ENCODE measurements at regions not wholly inside any gene's neighbourhood (a gene's known extent, or its start where the extent isn't known, plus 50 kb on each side); places are given as distances from the start of the nearest gene placed in this dataset.
"Not testable (repeated sequence)": the region's sequence is repeated elsewhere in the genome, so short reads cannot be mapped to it uniquely, and the experiment has no call there.

GRCh38 chr7:26424319-26424718 lies 132.7 kb downstream of the SNX10 start:
- not testable (repeated sequence) for DNase-seq (ENCODE audit: low spot score)

GRCh38 chr7:26425655-26426054 lies 134.0 kb downstream of the SNX10 start:
- DNase-seq (ENCODE audit: low spot score), result no peak

GRCh38 chr7:26426096-26426495 lies 134.4 kb downstream of the SNX10 start:
- DNase-seq (ENCODE audit: low spot score), result no peak

- no peak for DNase-seq (ENCODE audit: low spot score)
Observed at GRCh38 chr7:26428571-26428970, 136.9 kb downstream of the SNX10 start.

- no peak for DNase-seq (ENCODE audit: low spot score)
Observed at GRCh38 chr7:26429168-26429567, 137.5 kb downstream of the SNX10 start.

GRCh38 chr7:26434974-26435373 lies 143.3 kb downstream of the SNX10 start:
- no peak for DNase-seq (ENCODE audit: low spot score)

GRCh38 chr7:26437003-26437532 lies 145.4 kb downstream of the SNX10 start:
- DNase-seq (ENCODE audit: low spot score), result no peak

GRCh38 chr7:26438078-26438477 lies 146.4 kb downstream of the SNX10 start:
- no peak for DNase-seq (ENCODE audit: low spot score)

- no peak for DNase-seq (ENCODE audit: low spot score)
Observed at GRCh38 chr7:26439521-26440232, 148.0 kb downstream of the SNX10 start.

GRCh38 chr7:26440233-26441001 lies 148.8 kb downstream of the SNX10 start:
- no peak for DNase-seq (ENCODE audit: low spot score)

- no peak for DNase-seq (ENCODE audit: low spot score)
Observed at GRCh38 chr7:26441002-26441521, 149.4 kb downstream of the SNX10 start.

- DNase-seq (ENCODE audit: low spot score), result no peak
Observed at GRCh38 chr7:26441611-26442277, 150.1 kb downstream of the SNX10 start.

GRCh38 chr7:26443006-26443405 lies 151.3 kb downstream of the SNX10 start:
- DNase-seq (ENCODE audit: low spot score), result no peak

GRCh38 chr7:26443751-26444150 lies 152.1 kb downstream of the SNX10 start:
- no peak for DNase-seq (ENCODE audit: low spot score)

- no peak for DNase-seq (ENCODE audit: low spot score)
Observed at GRCh38 chr7:26444555-26444954, 152.9 kb downstream of the SNX10 start.

GRCh38 chr7:26447116-26447515 lies 155.5 kb downstream of the SNX10 start:
- DNase-seq (ENCODE audit: low spot score), result no peak

GRCh38 chr7:26449175-26450165 lies 157.8 kb downstream of the SNX10 start:
- DNase-seq (ENCODE audit: low spot score), result peak; percentile 57

GRCh38 chr7:26451997-26452396 lies 160.3 kb downstream of the SNX10 start:
- no peak for DNase-seq (ENCODE audit: low spot score)

GRCh38 chr7:26454180-26454579 lies 162.5 kb downstream of the SNX10 start:
- no peak for DNase-seq (ENCODE audit: low spot score)

- no peak for DNase-seq (ENCODE audit: low spot score)
Observed at GRCh38 chr7:26457696-26458327, 166.2 kb downstream of the SNX10 start.
